PC-9 (cell line): ENCODE measurements at regions not wholly inside any gene's neighbourhood (a gene's known extent, or its start where the extent isn't known, plus 50 kb on each side); places are given as distances from the start of the nearest gene placed in this dataset.

Source experiments
- EZH2 ChIP-seq: fragments of 200-600 bp; sonication (generic); IDR thresholded peaks from 2 replicates; pipeline ENCODE4 v1.8.0; 2017; ENCODE audit warnings: antibody characterized with exemption, low read depth
- TF ChIP-seq, protein P1 (sequence below): fragments of 200-600 bp; sonication (generic); conservative IDR thresholded peaks from 2 replicates; pipeline ENCODE4 v1.6.1; 2017; ENCODE audit warnings: mixed run types, antibody characterized with exemption, mild to moderate bottlenecking, moderate library complexity

GRCh38 chr6:102623201-102623600, 1229.7 kb downstream of the GRIK2 start:
- TF ChIP-seq, protein P1, sequence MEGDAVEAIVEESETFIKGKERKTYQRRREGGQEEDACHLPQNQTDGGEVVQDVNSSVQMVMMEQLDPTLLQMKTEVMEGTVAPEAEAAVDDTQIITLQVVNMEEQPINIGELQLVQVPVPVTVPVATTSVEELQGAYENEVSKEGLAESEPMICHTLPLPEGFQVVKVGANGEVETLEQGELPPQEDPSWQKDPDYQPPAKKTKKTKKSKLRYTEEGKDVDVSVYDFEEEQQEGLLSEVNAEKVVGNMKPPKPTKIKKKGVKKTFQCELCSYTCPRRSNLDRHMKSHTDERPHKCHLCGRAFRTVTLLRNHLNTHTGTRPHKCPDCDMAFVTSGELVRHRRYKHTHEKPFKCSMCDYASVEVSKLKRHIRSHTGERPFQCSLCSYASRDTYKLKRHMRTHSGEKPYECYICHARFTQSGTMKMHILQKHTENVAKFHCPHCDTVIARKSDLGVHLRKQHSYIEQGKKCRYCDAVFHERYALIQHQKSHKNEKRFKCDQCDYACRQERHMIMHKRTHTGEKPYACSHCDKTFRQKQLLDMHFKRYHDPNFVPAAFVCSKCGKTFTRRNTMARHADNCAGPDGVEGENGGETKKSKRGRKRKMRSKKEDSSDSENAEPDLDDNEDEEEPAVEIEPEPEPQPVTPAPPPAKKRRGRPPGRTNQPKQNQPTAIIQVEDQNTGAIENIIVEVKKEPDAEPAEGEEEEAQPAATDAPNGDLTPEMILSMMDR, result no peak
- TF ChIP-seq EZH2, result no peak
